Dermis microvascular lymphatic vessel endothelial cell (primary cell): ENCODE measurements at regions not wholly inside any gene's neighbourhood (a gene's known extent, or its start where the extent isn't known, plus 50 kb on each side); places are given as distances from the start of the nearest gene placed in this dataset.
"Not testable (repeated sequence)": the region's sequence is repeated elsewhere in the genome, so short reads cannot be mapped to it uniquely, and the experiment has no call there.

ENCODE experiments used
- DNase-seq, 2 donors: peaks; one replicate each; pipeline versions ENCODE4 v3.0.0 to v3.0.0-alpha.2; 2010; ENCODE audit warnings: low read depth in 2 of 2

DNA sequence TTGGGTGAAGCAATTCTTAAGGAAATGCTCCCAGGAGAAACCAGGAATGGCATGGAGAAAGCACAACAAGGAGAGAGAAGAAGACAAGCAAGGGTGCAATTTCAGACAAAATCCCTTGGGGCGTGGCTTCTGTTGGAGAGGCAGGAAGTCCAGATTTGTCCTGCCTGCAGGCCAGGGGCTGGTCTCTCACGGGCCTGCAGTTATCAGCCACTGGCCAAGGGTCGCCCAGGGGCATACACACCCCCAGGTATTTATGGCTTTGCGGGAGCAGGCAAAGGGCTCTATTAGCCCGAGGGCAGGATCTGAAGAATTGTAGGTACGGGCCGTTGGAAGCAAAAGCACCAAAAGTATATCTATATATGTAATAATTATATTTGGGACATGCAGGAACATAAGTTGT is 87.7 kb downstream of the IYD start:
- DNase-seq: no peak

GRCh38 chr6:150456902-150457643 is 88.3 kb downstream of the IYD start:
- DNase-seq: no peak

DNA sequence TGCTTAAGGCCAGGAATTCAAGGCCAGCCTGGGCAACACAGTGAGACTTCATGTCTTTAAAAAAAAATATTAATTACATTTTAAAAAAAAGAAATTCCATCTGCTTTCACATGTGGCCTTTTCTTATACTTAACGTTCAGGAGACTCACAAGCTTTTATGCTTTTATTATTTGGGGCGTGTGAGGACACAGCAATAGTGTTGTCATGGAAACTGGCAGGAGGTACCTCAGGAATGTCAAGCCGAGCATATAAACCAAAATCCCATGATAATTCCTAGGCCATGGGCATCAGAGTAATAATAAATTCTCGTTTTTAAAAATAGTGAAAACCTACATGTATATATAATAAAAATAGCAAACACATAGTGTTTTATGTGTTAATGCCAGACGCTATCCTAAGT is 89.8 kb downstream of the IYD start:
- DNase-seq: no peak

- no peak for DNase-seq
Measured at GRCh38 chr6:150463852-150464251, 95.0 kb downstream of the IYD start.

DNA sequence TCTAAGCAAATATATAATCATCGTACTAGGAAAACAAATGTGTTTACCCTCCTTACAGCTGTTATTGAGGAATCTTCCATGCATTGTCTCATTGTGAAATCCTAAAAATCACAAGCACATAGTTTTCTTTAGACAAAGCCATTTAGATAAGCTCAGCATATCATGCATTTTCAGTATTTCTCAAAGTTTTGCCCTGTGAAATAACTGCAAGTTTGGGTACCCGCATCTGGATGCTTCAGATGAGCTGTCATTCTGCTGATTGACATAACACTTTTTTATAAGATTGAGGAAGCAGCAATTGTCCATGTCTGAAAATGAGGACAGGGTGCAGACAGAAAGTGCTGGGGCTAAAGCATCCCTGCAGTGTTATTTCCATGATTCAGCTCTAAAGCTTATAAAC is 96.2 kb downstream of the IYD start:
- DNase-seq: no peak

DNA sequence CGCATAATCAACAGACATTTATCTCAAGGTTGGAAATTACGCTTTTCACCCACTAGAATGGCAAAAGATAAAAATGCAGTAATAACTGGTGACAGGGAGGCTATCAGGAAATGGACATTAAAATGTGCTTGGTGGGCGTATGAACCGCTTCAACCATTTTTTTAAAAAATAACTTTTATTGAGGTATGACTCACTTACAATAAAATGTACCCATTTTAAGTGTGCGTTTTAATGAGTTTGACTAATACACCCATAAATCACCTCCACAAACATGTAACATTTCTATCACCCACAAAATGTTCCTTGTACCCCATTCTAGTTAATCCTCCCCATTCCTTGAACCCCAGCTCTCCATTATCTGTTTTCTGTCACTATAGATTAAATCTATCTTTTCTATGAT is 96.8 kb downstream of the IYD start:
- DNase-seq: no peak

GRCh38 chr6:150466196-150466595 is 97.4 kb downstream of the IYD start:
- DNase-seq: no peak

DNA sequence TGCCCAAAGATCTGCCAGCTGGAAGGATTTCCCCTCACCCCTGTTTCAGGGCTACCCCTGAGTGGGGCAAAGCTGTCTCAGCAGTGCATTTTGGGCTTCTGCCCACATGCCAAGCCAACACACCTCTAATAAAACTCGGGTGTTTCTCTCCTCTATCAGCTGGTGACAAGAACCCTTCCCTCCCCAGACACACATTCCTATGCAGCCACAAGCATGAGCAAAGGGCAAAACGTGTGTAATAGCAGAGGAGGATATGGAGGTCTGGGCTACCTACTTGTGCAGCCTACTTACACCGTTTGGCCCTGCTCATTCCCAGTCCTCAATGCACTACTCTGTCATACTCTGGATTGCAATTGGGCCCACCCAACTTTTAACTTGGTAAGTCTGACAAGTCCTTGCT is 101.3 kb downstream of the IYD start:
- DNase-seq: no peak

GRCh38 chr6:150470960-150471665 is 102.3 kb downstream of the IYD start:
- DNase-seq: no peak

DNA sequence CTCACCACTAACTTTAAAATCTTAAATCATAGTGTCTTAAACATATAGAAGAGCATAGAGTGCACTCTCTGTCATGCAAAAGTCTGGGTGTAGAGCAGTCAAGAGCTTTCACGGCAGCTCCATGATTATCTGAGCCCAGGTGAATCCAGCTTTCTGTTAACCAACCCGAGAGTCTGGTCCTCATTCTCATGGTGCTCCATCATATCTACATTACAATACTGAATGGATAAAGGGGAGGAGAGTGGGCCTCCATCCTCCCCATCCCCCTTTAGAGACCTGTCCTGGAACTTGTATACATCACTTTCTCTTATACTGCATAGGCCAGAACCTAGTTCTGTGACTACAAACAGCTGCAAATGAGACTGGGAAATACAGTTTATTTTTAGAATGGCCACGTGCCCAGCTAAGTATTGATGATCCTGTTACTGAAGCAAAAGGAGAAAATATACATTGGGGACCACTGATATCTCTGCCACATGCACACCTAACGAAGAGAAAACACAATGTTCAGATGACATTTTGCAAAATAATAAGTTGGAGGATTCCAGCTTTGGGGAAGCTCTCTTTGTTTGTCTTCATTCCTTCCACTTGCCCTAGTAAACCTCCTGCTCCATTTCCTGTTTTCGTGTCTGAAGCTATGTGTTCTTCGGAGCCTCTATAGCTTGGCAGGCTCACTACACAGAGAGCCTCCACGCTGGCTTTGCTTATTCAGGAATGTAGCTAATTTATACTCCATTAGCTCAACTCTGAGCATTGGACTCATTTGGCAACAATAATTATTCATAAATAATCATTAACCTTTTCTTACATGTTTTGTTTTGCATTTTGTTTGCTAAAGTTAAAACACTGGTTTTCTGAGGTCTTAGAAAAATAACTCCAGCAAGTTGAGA is 110.1 kb downstream of the IYD start:
- DNase-seq: peak in 1 of 2 donors; percentile 76

- DNase-seq: no peak
Measured at GRCh38 chr6:150482883-150483409, 114.1 kb downstream of the IYD start.

GRCh38 chr6:150485161-150485958 is 114.3 kb upstream of the PLEKHG1 start:
- no peak for DNase-seq

- DNase-seq: peak in 1 of 2 donors; percentile 74
Measured at GRCh38 chr6:150486048-150486447, 113.6 kb upstream of the PLEKHG1 start.

GRCh38 chr6:150490586-150490985 is 109.1 kb upstream of the PLEKHG1 start:
- DNase-seq: no peak

DNA sequence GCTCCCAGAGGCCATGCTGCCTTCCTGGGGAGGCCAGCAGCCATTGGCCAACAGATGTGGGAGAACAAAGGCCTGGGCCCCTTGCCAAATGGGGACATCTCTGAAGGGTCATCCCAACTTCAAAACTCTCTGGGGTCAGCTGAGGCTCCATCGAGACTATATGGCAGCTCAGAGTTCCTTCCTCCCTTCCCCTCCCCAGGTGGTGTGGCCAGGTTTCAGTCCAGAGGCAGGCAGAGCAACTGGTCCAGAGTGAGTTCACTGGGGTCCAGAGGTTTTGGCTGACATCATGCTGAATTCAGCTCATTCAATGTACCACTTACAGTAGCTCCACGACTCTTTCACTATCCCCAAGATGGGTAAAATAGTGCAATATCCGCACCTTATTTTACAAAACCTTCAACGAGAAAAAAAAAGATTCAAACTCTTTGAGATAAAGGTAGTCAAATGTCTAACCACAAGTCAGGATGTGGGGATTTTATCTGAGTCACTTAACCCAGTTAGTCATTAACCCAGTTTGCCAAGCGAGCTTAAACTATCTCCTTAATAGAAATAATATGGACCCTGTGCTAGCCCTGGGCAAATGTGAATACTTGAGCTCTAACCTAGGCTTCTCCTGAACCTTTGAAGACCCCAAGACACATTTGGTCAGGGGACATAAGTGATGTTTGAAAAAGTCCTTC is 108.4 kb upstream of the PLEKHG1 start:
- peak in 1 of 2 donors; percentile 44 for DNase-seq

DNA sequence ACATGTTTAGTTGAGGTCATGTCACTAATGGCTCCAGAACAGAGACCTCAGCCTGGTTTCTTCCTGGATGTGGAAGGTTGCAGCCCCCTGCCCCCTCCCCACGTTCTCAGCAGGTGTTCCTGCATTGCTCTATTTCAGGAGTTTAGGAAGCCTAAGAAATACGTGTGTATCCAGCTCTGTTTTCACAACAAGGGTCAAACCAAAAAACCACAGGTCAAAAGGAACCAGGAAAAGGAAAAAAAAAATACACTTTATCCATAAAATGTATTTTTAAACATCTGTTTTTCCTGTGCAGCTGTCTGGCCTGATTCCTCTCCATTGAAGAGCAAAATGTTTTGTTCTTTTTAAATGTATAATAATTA is 107.9 kb upstream of the PLEKHG1 start:
- DNase-seq: no peak

- peak in 1 of 2 donors; percentile 19 for DNase-seq
Measured at GRCh38 chr6:150492507-150492906, 107.2 kb upstream of the PLEKHG1 start.

DNA sequence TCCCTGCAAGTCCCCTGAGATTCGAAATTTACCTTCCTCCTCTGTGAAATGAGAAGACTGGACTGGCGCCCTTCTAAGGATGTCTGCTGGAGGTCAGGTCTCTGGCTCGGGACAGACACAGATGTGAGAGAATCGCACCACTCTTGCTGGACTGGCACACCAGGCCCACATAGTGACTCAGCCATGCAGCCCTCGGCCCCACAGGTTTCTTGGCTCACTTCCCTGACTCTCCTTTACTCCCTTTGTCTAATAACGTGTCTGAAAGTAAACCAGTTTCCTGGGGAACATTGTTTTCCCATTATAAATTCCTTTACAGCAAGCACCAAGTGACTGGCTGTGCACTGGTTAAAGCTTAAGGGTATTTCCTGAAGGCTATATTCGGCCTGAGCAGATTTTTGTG is 106.7 kb upstream of the PLEKHG1 start:
- peak; percentile 17 to 91 for DNase-seq

DNA sequence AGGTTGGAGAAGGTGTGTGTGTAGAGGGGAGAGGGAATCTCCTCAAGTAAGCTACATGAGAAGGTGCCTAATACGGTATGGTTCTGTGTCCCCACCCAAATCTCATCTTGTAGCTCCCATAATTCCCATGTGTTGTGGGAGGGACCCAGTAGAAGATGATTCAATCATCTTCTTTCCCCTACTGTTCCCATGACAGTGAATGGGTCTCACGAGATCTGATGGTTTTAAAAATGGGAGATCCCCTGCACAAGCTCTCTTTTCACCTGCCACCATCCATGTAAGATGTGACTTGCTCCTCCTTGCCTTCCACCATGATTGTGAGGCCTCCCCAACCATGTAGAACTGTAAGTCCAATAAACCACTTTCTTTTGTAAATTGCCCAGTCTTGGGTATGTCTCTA is 106.1 kb upstream of the PLEKHG1 start:
- not testable (repeated sequence) for DNase-seq

DNA sequence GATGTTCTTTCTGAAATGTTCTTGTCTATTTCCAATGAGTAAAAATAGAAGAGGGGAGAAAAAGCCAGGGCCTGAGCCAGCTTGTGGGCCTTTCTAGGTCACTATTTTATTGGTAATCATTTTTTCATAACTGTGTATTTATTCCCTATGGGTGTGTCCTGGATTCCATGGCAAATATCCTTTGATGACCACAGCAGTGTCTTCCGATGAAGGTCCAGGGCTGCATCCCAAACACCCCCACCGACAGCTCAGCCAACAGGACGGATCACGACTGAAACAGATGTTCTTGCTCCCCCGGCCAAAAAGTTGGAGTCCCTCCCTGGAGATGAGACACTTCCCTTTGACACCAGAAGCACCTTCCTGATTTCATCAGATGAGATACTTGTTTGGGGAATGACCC is 105.4 kb upstream of the PLEKHG1 start:
- no peak for DNase-seq

DNA sequence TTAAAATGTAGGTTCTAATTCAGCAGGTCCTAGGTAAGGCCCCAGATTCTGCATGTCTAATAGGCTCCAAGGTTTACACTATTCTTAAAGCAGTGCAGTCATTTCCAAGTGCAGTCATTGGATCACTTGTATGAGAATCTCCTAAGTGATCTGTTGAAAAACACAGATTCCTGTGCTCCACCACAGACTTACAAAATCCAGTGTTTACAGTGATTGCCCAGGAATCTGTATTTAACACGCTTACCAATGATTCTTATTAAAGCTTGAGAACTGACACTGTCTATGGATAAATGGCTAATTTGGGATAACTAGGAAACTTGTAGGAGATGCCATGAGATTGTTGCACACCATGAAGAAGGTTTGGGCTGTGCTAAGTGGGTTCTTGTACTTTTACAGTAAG is 104.6 kb upstream of the PLEKHG1 start:
- no peak for DNase-seq
